ENCODE measurements at regions not wholly inside any gene's neighbourhood (a gene's known extent, or its start where the extent isn't known, plus 50 kb on each side); places are given as distances from the start of the nearest gene placed in this dataset.

DNA sequence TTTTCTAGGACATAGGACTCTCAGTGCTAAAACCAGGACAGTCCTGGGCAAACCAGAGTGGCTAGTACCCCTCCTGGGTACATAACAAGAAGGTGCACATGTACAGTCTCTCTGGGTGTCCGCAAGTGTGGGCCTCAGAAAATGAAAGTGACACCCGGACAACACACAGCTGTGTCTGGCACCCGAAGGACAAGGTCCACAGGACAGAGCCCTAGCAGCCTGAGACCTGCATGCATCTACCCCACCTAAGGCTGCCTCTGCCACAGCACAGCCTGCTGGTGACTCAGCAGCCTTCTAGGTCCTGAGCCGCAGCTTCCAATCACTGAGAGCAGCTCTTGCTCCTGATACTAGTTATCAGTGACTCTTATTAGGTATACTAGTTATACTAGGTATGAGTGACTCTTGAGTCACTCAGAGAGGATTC is 784.1 kb upstream of the TBX3 start:
- in situ Hi-C loops (cut with MboI; ENCODE audit: low pct_ligation_motif_present in 1 of 4, low pct_unique_long_range_greater_than_20kb in 1 of 4, low sequenced_read_pairs in 3 of 4), result no loop called here
- peak; percentile 67 for DNase-seq
- WGBS, 2 donors (ENCODE audit: low coverage in 1 of 2), result 55% methylated on average over 4 of the region's 4 CpGs; no CpG with 5 or more reads in 1 of the 2 donors
- Histone ChIP-seq H3K4me1 (peaks cover 0 to 6% (median 3%) of the 10 kb centered on the region in 4 donors), H3K36me3 (no peaks in the 10 kb centered on the region), H3K9me3 (no peaks in the 10 kb centered on the region), H3K27ac (no peak overlapping the region), H3K27me3 (no peaks in the 10 kb centered on the region), H3K4me3 (no peak overlapping the region)
- TF ChIP-seq EP300 (IDR thresholded peaks at IDR 0.05; ENCODE audit: low read depth), result no peak
- no peak for TF ChIP-seq POLR2AphosphoS5 (IDR thresholded peaks at IDR 0.05)
- TF ChIP-seq, protein P1, sequence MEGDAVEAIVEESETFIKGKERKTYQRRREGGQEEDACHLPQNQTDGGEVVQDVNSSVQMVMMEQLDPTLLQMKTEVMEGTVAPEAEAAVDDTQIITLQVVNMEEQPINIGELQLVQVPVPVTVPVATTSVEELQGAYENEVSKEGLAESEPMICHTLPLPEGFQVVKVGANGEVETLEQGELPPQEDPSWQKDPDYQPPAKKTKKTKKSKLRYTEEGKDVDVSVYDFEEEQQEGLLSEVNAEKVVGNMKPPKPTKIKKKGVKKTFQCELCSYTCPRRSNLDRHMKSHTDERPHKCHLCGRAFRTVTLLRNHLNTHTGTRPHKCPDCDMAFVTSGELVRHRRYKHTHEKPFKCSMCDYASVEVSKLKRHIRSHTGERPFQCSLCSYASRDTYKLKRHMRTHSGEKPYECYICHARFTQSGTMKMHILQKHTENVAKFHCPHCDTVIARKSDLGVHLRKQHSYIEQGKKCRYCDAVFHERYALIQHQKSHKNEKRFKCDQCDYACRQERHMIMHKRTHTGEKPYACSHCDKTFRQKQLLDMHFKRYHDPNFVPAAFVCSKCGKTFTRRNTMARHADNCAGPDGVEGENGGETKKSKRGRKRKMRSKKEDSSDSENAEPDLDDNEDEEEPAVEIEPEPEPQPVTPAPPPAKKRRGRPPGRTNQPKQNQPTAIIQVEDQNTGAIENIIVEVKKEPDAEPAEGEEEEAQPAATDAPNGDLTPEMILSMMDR (IDR thresholded peaks at IDR 0.05), result peak in 4 of 5 experiments; percentile 37 to 63 (median 46)
- TF ChIP-seq POLR2A (IDR thresholded peaks at IDR 0.05), result no peak
- intact Hi-C loops (cut with DNase I; ENCODE audit: low total_unique reads), result no loop called here

DNA sequence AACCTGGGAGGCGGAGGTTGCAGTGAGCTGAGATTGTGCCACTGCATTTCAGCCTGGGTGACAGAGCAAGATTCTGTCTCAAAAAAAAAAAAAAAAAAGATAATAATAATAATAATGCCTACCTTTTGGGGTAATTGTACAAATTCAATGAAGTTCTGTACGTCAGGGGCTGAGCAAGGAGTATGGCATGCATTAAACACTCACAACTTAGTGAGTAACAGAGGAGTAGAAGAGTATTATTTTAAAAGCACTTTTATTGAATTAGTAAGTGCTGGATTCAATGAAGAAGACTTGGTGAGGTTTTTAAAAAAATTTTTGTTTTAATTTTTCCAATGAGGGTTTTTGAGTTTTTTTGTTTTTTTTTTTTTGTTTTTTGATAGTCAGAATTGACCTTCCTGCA is 783.6 kb upstream of the TBX3 start:
- TF ChIP-seq EP300 (IDR thresholded peaks at IDR 0.05; ENCODE audit: low read depth), result no peak
- TF ChIP-seq POLR2A (IDR thresholded peaks at IDR 0.05), result no peak
- TF ChIP-seq, protein P1 (IDR thresholded peaks at IDR 0.05), result no peak
- no peak for TF ChIP-seq POLR2AphosphoS5 (IDR thresholded peaks at IDR 0.05)
- H3K36me3 ChIP-seq, result no peaks in the 10 kb centered on the region
- 85 to 90% methylated on average over 1 to 2 of the region's 2 CpGs for WGBS, 2 donors (ENCODE audit: low coverage in 1 of 2)
- no peak overlapping the region for H3K4me3 ChIP-seq
- intact Hi-C loops (cut with DNase I; ENCODE audit: low total_unique reads) (no loop called here), in situ Hi-C loops (cut with MboI; ENCODE audit: low pct_ligation_motif_present in 1 of 4, low pct_unique_long_range_greater_than_20kb in 1 of 4, low sequenced_read_pairs in 3 of 4) (no loop called here)
- H3K4me1 ChIP-seq, result peaks cover 0 to 6% (median 3%) of the 10 kb centered on the region in 4 donors
- H3K27me3 ChIP-seq, result no peaks in the 10 kb centered on the region
- H3K27ac ChIP-seq, result no peak overlapping the region
- no peak for DNase-seq
- H3K9me3 ChIP-seq, result no peaks in the 10 kb centered on the region

DNA sequence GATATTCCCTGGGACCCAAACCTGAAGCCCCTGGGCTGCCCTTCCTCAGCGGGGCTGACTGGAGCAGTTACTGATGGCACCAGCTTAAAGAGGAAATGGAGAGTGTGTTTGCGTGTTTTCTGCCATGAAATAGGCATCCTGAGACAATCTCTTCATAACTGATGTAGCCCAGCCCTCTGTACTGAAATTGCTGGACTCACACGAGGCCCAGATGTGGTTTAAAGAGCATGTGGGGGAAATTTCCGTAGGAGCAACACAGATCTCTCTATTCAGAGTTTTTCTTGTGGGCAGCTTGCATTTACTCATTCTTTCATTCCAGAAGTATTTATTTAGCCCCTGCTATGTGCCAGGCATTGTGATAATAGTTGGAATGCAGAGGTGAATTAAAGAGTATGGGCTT is 782.1 kb upstream of the TBX3 start:
- TF ChIP-seq POLR2AphosphoS5 (IDR thresholded peaks at IDR 0.05) (no peak), POLR2A (IDR thresholded peaks at IDR 0.05) (no peak), EP300 (IDR thresholded peaks at IDR 0.05; ENCODE audit: low read depth) (no peak)
- TF ChIP-seq, protein P1 (IDR thresholded peaks at IDR 0.05), result no peak
- no peak overlapping the region for H3K27ac ChIP-seq
- DNase-seq, result no peak
- in situ Hi-C loops (cut with MboI; ENCODE audit: low pct_ligation_motif_present in 1 of 4, low pct_unique_long_range_greater_than_20kb in 1 of 4, low sequenced_read_pairs in 3 of 4) (no loop called here), intact Hi-C loops (cut with DNase I; ENCODE audit: low total_unique reads) (no loop called here)
- H3K9me3 ChIP-seq, result no peaks in the 10 kb centered on the region
- WGBS, 2 donors (ENCODE audit: low coverage in 1 of 2), result 75% methylated on average over 4 of the region's 4 CpGs; no CpG with 5 or more reads in 1 of the 2 donors
- peaks cover 0 to 6% (median 3%) of the 10 kb centered on the region in 4 donors for H3K4me1 ChIP-seq
- no peak overlapping the region for H3K4me3 ChIP-seq
- H3K27me3 ChIP-seq, result no peaks in the 10 kb centered on the region
- no peaks in the 10 kb centered on the region for H3K36me3 ChIP-seq

DNA sequence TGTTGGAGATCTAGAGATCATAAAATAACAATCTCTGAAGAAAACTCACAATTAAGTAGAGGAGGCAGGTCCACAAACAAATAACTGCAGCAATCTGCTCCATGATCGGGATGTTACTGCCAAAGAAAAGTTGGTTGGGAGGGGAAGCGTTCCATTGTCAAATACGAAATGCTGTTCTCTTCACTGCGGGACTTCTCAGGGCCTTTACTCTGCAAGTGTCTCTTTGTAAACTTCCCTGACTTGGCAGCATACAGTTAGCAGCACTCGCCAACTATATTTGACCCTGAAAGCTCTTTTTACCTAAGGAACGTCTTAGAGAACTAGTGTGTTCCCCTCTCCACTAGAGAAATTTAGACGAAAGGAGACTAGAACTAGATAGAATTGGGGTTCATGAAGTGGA is 780.7 kb upstream of the TBX3 start:
- Histone ChIP-seq H3K9me3 (no peaks in the 10 kb centered on the region), H3K36me3 (no peaks in the 10 kb centered on the region), H3K27ac (peak overlapping the region in 1 of 4 donors; percentile 1), H3K4me3 (no peak overlapping the region), H3K4me1 (peaks cover 0 to 6% (median 3%) of the 10 kb centered on the region in 4 donors), H3K27me3 (no peaks in the 10 kb centered on the region)
- in situ Hi-C loops (cut with MboI; ENCODE audit: low pct_ligation_motif_present in 1 of 4, low pct_unique_long_range_greater_than_20kb in 1 of 4, low sequenced_read_pairs in 3 of 4) (no loop called here), intact Hi-C loops (cut with DNase I; ENCODE audit: low total_unique reads) (no loop called here)
- 50 to 71% methylated on average over 2 to 7 of the region's 7 CpGs for WGBS, 2 donors (ENCODE audit: low coverage in 1 of 2)
- no peak for DNase-seq
- no peak for TF ChIP-seq POLR2A (IDR thresholded peaks at IDR 0.05)
- TF ChIP-seq EP300 (IDR thresholded peaks at IDR 0.05; ENCODE audit: low read depth), result no peak
- no peak for TF ChIP-seq POLR2AphosphoS5 (IDR thresholded peaks at IDR 0.05)
- TF ChIP-seq, protein P1 (IDR thresholded peaks at IDR 0.05), result no peak
